ENCODE measurements at regions not wholly inside any gene's neighbourhood (a gene's known extent, or its start where the extent isn't known, plus 50 kb on each side); places are given as distances from the start of the nearest gene placed in this dataset.
"Not testable (repeated sequence)": the region's sequence is repeated elsewhere in the genome, so short reads cannot be mapped to it uniquely, and the experiment has no call there.

- Histone ChIP-seq H3K4me3 (ENCODE audit: low read depth in 1 of 3, low read length in 3 of 3) (no peak overlapping the region), H3K36me3 (ENCODE audit: control insufficient read depth in 4 of 4, insufficient read depth in 3 of 4, low read depth in 1 of 4, low read length in 3 of 4) (no peaks in the 10 kb centered on the region), H3K27ac (ENCODE audit: low read depth in 1 of 2, low read length in 2 of 2) (no peak overlapping the region), H3K27me3 (ENCODE audit: control insufficient read depth in 4 of 4, insufficient read depth in 4 of 4, low read length in 3 of 4) (no peaks in the 10 kb centered on the region), H3K9ac (ENCODE audit: low read depth in 1 of 2, low read length in 2 of 2) (no peak overlapping the region), H3K9me3 (ENCODE audit: control insufficient read depth in 4 of 4, low read length in 3 of 4) (peaks cover 0 to 2% (median 0%) of the 10 kb centered on the region in 4 donors), H3K4me1 (ENCODE audit: control insufficient read depth in 4 of 4, insufficient read depth in 4 of 4, low read length in 3 of 4) (no peaks in the 10 kb centered on the region)
- 65% methylated on average over 6 of the region's 6 CpGs for WGBS
- no peak for TF ChIP-seq REST (IDR thresholded peaks at IDR 0.05)
- no peak for TF ChIP-seq HNF4A (conservative IDR thresholded peaks at IDR 0.05)
- no peak for TF ChIP-seq GABPA (IDR thresholded peaks at IDR 0.05 in 1 of 2, conservative IDR thresholded peaks at IDR 0.05 in 1 of 2)
- no peak for TF ChIP-seq YY1 (IDR thresholded peaks at IDR 0.05)
- no peak for TF ChIP-seq FOXA2 (IDR thresholded peaks at IDR 0.05)
- no peak for TF ChIP-seq RXRA (IDR thresholded peaks at IDR 0.05)
- no peak for TF ChIP-seq CTCF (IDR thresholded peaks at IDR 0.05; ENCODE audit: low read depth, low read length, missing input control)
- TF ChIP-seq MAX (IDR thresholded peaks at IDR 0.05) = no peak
- no peak for TF ChIP-seq JUND (IDR thresholded peaks at IDR 0.05)
- no peak for TF ChIP-seq RAD21 (IDR thresholded peaks at IDR 0.05)
- no peak for TF ChIP-seq SP1 (IDR thresholded peaks at IDR 0.05)
- no peak for TF ChIP-seq EGR1 (IDR thresholded peaks at IDR 0.05; ENCODE audit: low read depth in 2 of 2)
- no peak for TF ChIP-seq ZBTB33 (IDR thresholded peaks at IDR 0.05)
- TF ChIP-seq NR2F2 (IDR thresholded peaks at IDR 0.05) = no peak
- no peak for TF ChIP-seq ATF3 (IDR thresholded peaks at IDR 0.05)
- no peak for TF ChIP-seq HNF4G (IDR thresholded peaks at IDR 0.05)
- no peak for TF ChIP-seq TAF1 (conservative IDR thresholded peaks at IDR 0.05)
- DNase-seq (ENCODE audit: low spot score) = no peak
Measured at GRCh38 chr2:7169593-7169992, 252.4 kb downstream of the RNF144A start.

GRCh38 chr2:7178996-7179395 lies 261.8 kb downstream of the RNF144A start:
- not testable (repeated sequence) for H3K27ac ChIP-seq (ENCODE audit: low read depth in 1 of 2, low read length in 2 of 2); H3K27me3 ChIP-seq (ENCODE audit: control insufficient read depth in 4 of 4, insufficient read depth in 4 of 4, low read length in 3 of 4); H3K36me3 ChIP-seq (ENCODE audit: control insufficient read depth in 4 of 4, insufficient read depth in 3 of 4, low read depth in 1 of 4, low read length in 3 of 4); H3K9me3 ChIP-seq (ENCODE audit: control insufficient read depth in 4 of 4, low read length in 3 of 4); DNase-seq (ENCODE audit: low spot score); H3K4me3 ChIP-seq (ENCODE audit: low read depth in 1 of 3, low read length in 3 of 3); H3K9ac ChIP-seq (ENCODE audit: low read depth in 1 of 2, low read length in 2 of 2); H3K4me1 ChIP-seq (ENCODE audit: control insufficient read depth in 4 of 4, insufficient read depth in 4 of 4, low read length in 3 of 4)
- WGBS = 95% methylated on average over 17 of the region's 17 CpGs
